ENCODE measurements at regions not wholly inside any gene's neighbourhood (a gene's known extent, or its start where the extent isn't known, plus 50 kb on each side); places are given as distances from the start of the nearest gene placed in this dataset.

DNA sequence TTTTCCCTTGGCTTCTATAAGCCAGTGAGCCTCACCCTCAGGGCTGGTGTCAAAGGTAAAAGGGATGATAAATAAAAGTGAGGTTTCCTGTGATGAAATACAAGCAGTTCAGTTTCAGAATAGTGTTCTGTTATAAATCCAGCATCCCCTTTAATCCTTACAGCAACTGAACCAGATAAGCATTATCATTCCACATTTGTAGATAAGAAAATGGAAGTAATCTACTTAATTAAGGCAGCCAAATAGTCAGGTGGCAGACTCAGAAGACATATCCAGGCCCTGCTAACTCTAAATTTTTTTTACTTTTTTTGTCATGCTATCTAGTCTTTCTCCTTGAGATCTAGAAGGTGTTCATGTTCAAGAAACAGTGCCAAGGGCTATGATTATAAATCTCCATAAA lies 99.4 kb upstream of the SOX21 start:
- TF ChIP-seq, protein P1, sequence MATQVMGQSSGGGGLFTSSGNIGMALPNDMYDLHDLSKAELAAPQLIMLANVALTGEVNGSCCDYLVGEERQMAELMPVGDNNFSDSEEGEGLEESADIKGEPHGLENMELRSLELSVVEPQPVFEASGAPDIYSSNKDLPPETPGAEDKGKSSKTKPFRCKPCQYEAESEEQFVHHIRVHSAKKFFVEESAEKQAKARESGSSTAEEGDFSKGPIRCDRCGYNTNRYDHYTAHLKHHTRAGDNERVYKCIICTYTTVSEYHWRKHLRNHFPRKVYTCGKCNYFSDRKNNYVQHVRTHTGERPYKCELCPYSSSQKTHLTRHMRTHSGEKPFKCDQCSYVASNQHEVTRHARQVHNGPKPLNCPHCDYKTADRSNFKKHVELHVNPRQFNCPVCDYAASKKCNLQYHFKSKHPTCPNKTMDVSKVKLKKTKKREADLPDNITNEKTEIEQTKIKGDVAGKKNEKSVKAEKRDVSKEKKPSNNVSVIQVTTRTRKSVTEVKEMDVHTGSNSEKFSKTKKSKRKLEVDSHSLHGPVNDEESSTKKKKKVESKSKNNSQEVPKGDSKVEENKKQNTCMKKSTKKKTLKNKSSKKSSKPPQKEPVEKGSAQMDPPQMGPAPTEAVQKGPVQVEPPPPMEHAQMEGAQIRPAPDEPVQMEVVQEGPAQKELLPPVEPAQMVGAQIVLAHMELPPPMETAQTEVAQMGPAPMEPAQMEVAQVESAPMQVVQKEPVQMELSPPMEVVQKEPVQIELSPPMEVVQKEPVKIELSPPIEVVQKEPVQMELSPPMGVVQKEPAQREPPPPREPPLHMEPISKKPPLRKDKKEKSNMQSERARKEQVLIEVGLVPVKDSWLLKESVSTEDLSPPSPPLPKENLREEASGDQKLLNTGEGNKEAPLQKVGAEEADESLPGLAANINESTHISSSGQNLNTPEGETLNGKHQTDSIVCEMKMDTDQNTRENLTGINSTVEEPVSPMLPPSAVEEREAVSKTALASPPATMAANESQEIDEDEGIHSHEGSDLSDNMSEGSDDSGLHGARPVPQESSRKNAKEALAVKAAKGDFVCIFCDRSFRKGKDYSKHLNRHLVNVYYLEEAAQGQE (IDR thresholded peaks at IDR 0.05; ENCODE audit: borderline replicate concordance), result no peak
- TF ChIP-seq EZH2 (IDR thresholded peaks at IDR 0.05; ENCODE audit: borderline replicate concordance, insufficient read depth, low read length, poor library complexity, severe bottlenecking) (no peak), TAF1 (IDR thresholded peaks at IDR 0.05; ENCODE audit: low read depth) (no peak), RAD21 (conservative IDR thresholded peaks at IDR 0.05) (no peak), EP300 (conservative IDR thresholded peaks at IDR 0.05; ENCODE audit: poor library complexity, severe bottlenecking) (no peak), POLR2AphosphoS5 (IDR thresholded peaks at IDR 0.05) (no peak), MXI1 (conservative IDR thresholded peaks at IDR 0.05; ENCODE audit: poor library complexity, severe bottlenecking) (no peak), SMC3 (conservative IDR thresholded peaks at IDR 0.05; ENCODE audit: poor library complexity) (no peak)
- TF ChIP-seq, protein P2, sequence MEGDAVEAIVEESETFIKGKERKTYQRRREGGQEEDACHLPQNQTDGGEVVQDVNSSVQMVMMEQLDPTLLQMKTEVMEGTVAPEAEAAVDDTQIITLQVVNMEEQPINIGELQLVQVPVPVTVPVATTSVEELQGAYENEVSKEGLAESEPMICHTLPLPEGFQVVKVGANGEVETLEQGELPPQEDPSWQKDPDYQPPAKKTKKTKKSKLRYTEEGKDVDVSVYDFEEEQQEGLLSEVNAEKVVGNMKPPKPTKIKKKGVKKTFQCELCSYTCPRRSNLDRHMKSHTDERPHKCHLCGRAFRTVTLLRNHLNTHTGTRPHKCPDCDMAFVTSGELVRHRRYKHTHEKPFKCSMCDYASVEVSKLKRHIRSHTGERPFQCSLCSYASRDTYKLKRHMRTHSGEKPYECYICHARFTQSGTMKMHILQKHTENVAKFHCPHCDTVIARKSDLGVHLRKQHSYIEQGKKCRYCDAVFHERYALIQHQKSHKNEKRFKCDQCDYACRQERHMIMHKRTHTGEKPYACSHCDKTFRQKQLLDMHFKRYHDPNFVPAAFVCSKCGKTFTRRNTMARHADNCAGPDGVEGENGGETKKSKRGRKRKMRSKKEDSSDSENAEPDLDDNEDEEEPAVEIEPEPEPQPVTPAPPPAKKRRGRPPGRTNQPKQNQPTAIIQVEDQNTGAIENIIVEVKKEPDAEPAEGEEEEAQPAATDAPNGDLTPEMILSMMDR (IDR thresholded peaks at IDR 0.05; ENCODE audit: poor library complexity, severe bottlenecking), result no peak
- Histone ChIP-seq H3K4me3 (ENCODE audit: low read length) (no peak overlapping the region), H3K36me3 (ENCODE audit: insufficient read depth, low read length) (no peaks in the 10 kb centered on the region), H2AFZ (ENCODE audit: low read depth, low read length) (no peak overlapping the region), H3K9me2 (ENCODE audit: insufficient read depth, low read length) (no peaks in the 10 kb centered on the region), H3K27ac (ENCODE audit: low read length) (no peak overlapping the region), H3K9me3 (ENCODE audit: low read length) (no peaks in the 10 kb centered on the region), H3K79me2 (replicated peaks; ENCODE audit: insufficient read depth, low read length) (no peaks in the 10 kb centered on the region), H3K4me2 (ENCODE audit: low read length) (no peak overlapping the region), H3F3A (ENCODE audit: insufficient read depth, low read length, poor library complexity, severe bottlenecking) (no peaks in the 10 kb centered on the region), H3K27me3 (ENCODE audit: insufficient read depth, low read depth, low read length) (no peaks in the 10 kb centered on the region), H4K20me1 (ENCODE audit: insufficient read depth) (no peaks in the 10 kb centered on the region), H3K9ac (ENCODE audit: low read length) (no peak overlapping the region)

DNA sequence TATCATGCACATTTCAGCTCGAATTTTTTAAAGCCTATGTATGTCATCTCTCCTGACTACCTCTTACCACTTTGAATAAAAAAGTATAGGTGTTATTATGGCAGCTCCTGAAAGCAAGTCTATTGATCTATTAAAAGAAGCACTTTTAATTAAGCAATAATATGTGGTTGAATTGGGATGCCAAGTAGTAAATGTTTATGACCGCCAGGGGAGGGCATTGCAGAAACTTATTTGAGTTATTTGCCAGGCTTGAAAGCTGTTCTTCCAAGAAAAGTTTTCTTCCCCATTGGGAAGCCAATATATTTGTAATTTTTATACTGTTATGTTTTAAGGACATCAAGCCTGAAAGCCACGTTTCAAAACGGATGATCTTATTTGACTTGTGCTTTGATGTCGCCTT lies 88.1 kb upstream of the SOX21 start:
- no peak for TF ChIP-seq TAF1 (IDR thresholded peaks at IDR 0.05; ENCODE audit: low read depth)
- no peak for TF ChIP-seq POLR2AphosphoS5 (IDR thresholded peaks at IDR 0.05)
- TF ChIP-seq RAD21 (conservative IDR thresholded peaks at IDR 0.05), result no peak
- TF ChIP-seq EP300 (conservative IDR thresholded peaks at IDR 0.05; ENCODE audit: poor library complexity, severe bottlenecking), result no peak
- no peak for TF ChIP-seq SMC3 (conservative IDR thresholded peaks at IDR 0.05; ENCODE audit: poor library complexity)
- TF ChIP-seq, protein P2 (IDR thresholded peaks at IDR 0.05; ENCODE audit: poor library complexity, severe bottlenecking), result no peak
- TF ChIP-seq, protein P1 (IDR thresholded peaks at IDR 0.05; ENCODE audit: borderline replicate concordance), result no peak
- TF ChIP-seq EZH2 (IDR thresholded peaks at IDR 0.05; ENCODE audit: borderline replicate concordance, insufficient read depth, low read length, poor library complexity, severe bottlenecking), result no peak
- TF ChIP-seq MXI1 (conservative IDR thresholded peaks at IDR 0.05; ENCODE audit: poor library complexity, severe bottlenecking), result no peak
- H4K20me1 ChIP-seq (ENCODE audit: insufficient read depth), result no peaks in the 10 kb centered on the region
- no peak overlapping the region for H2AFZ ChIP-seq (ENCODE audit: low read depth, low read length)
- H3K4me2 ChIP-seq (ENCODE audit: low read length), result no peak overlapping the region
- H3F3A ChIP-seq (ENCODE audit: insufficient read depth, low read length, poor library complexity, severe bottlenecking), result no peaks in the 10 kb centered on the region
- no peaks in the 10 kb centered on the region for H3K36me3 ChIP-seq (ENCODE audit: insufficient read depth, low read length)
- H3K9me2 ChIP-seq (ENCODE audit: insufficient read depth, low read length), result no peaks in the 10 kb centered on the region
- no peaks in the 10 kb centered on the region for H3K9me3 ChIP-seq (ENCODE audit: low read length)
- no peak overlapping the region for H3K27ac ChIP-seq (ENCODE audit: low read length)
- H3K4me3 ChIP-seq (ENCODE audit: low read length), result no peak overlapping the region
- no peaks in the 10 kb centered on the region for H3K79me2 ChIP-seq (replicated peaks; ENCODE audit: insufficient read depth, low read length)
- H3K27me3 ChIP-seq (ENCODE audit: insufficient read depth, low read depth, low read length), result no peaks in the 10 kb centered on the region
- no peak overlapping the region for H3K9ac ChIP-seq (ENCODE audit: low read length)
